GM18498 (cell line): ENCODE measurements at regions not wholly inside any gene's neighbourhood (a gene's known extent, or its start where the extent isn't known, plus 50 kb on each side); places are given as distances from the start of the nearest gene placed in this dataset.
A peak's percentile ranks its signal among the peaks of the same experiment; 100 is the strongest.

Source experiments
- ATAC-seq: cut with Tn5 transposase; IDR thresholded peaks from one replicate; pipeline ENCODE4 v1.9.1; 2021; ENCODE audit warnings: mild to moderate bottlenecking, moderate library complexity; ENCODE audit not compliant: unreplicated experiment

- ATAC-seq = no peak
Observed at GRCh38 chr18:8962855-8963635, 139.5 kb upstream of the NDUFV2 start.

- ATAC-seq = no peak
Observed at GRCh38 chr18:8963876-8964275, 138.6 kb upstream of the NDUFV2 start.

GRCh38 chr18:8965398-8965797 is 137.1 kb upstream of the NDUFV2 start:
- no peak for ATAC-seq

GRCh38 chr18:8966821-8967220 is 135.7 kb upstream of the NDUFV2 start:
- ATAC-seq = no peak

GRCh38 chr18:8967573-8967972 is 134.9 kb upstream of the NDUFV2 start:
- ATAC-seq = peak; percentile 72

GRCh38 chr18:8969639-8970390 is 132.7 kb upstream of the NDUFV2 start:
- no peak for ATAC-seq

GRCh38 chr18:8970843-8971242 is 131.7 kb upstream of the NDUFV2 start:
- ATAC-seq = no peak

GRCh38 chr18:8972116-8972515 is 130.4 kb upstream of the NDUFV2 start:
- ATAC-seq = no peak

- no peak for ATAC-seq
Observed at GRCh38 chr18:8974279-8974678, 128.2 kb upstream of the NDUFV2 start.

- no peak for ATAC-seq
Observed at GRCh38 chr18:8974696-8975095, 127.8 kb upstream of the NDUFV2 start.

GRCh38 chr18:8975624-8976023 is 126.9 kb upstream of the NDUFV2 start:
- ATAC-seq = no peak

GRCh38 chr18:8976606-8977005 is 125.9 kb upstream of the NDUFV2 start:
- no peak for ATAC-seq

GRCh38 chr18:8977166-8977565 is 125.3 kb upstream of the NDUFV2 start:
- no peak for ATAC-seq

- ATAC-seq = no peak
Observed at GRCh38 chr18:8977701-8978100, 124.8 kb upstream of the NDUFV2 start.

- no peak for ATAC-seq
Observed at GRCh38 chr18:8978394-8978793, 124.1 kb upstream of the NDUFV2 start.

GRCh38 chr18:8979258-8979988 is 123.1 kb upstream of the NDUFV2 start:
- ATAC-seq = no peak

GRCh38 chr18:8980496-8980895 is 122.0 kb upstream of the NDUFV2 start:
- ATAC-seq = no peak

- no peak for ATAC-seq
Observed at GRCh38 chr18:8980918-8981317, 121.6 kb upstream of the NDUFV2 start.

- peak; percentile 47 for ATAC-seq
Observed at GRCh38 chr18:8982416-8983183, 119.9 kb upstream of the NDUFV2 start.

GRCh38 chr18:8983195-8983594 is 119.3 kb upstream of the NDUFV2 start:
- no peak for ATAC-seq
